ENCODE measurements at regions not wholly inside any gene's neighbourhood (a gene's known extent, or its start where the extent isn't known, plus 50 kb on each side); places are given as distances from the start of the nearest gene placed in this dataset.

GRCh38 chr19:33900817-33901216 lies 104.1 kb downstream of the KCTD15 start:
- no peak for DNase-seq

GRCh38 chr19:33902395-33902794 lies 105.7 kb downstream of the KCTD15 start:
- no peak for DNase-seq

GRCh38 chr19:33902802-33903488 lies 106.3 kb downstream of the KCTD15 start:
- DNase-seq, result no peak

- DNase-seq, result no peak
Observed at GRCh38 chr19:33903489-33903850, 106.8 kb downstream of the KCTD15 start.

GRCh38 chr19:33904681-33905080 lies 108.0 kb downstream of the KCTD15 start:
- DNase-seq, result no peak

- no peak for DNase-seq
Observed at GRCh38 chr19:33905473-33905936, 108.8 kb downstream of the KCTD15 start.

GRCh38 chr19:33905937-33906577 lies 109.4 kb downstream of the KCTD15 start:
- DNase-seq, result no peak

- no peak for DNase-seq
Observed at GRCh38 chr19:33906578-33907335, 110.1 kb downstream of the KCTD15 start.

- no peak for DNase-seq
Observed at GRCh38 chr19:33910922-33911321, 114.3 kb downstream of the KCTD15 start.

GRCh38 chr19:33914599-33914998 lies 117.9 kb downstream of the KCTD15 start:
- no peak for DNase-seq

- DNase-seq, result no peak
Observed at GRCh38 chr19:33916792-33917191, 120.1 kb downstream of the KCTD15 start.

- DNase-seq, result no peak
Observed at GRCh38 chr19:33919291-33919690, 122.6 kb downstream of the KCTD15 start.

GRCh38 chr19:33921165-33921564 lies 124.5 kb downstream of the KCTD15 start:
- no peak for DNase-seq

GRCh38 chr19:33926306-33926705 lies 129.6 kb downstream of the KCTD15 start:
- no peak for DNase-seq

- no peak for DNase-seq
Observed at GRCh38 chr19:33927789-33928457, 131.3 kb downstream of the KCTD15 start.

GRCh38 chr19:33928458-33928950 lies 131.8 kb downstream of the KCTD15 start:
- DNase-seq, result no peak

GRCh38 chr19:33933931-33934330 lies 137.3 kb downstream of the KCTD15 start:
- DNase-seq, result no peak

GRCh38 chr19:33938821-33939220 lies 142.2 kb downstream of the KCTD15 start:
- DNase-seq, result no peak

GRCh38 chr19:33941133-33941532 lies 144.5 kb downstream of the KCTD15 start:
- DNase-seq, result no peak

GRCh38 chr19:33946535-33947264 lies 150.0 kb downstream of the KCTD15 start:
- no peak for DNase-seq

- DNase-seq, result no peak
Observed at GRCh38 chr19:33947265-33947964, 150.7 kb downstream of the KCTD15 start.
